ENCODE measurements at regions not wholly inside any gene's neighbourhood (a gene's known extent, or its start where the extent isn't known, plus 50 kb on each side); places are given as distances from the start of the nearest gene placed in this dataset.

GRCh38 chr2:57965961-57966360, 80.6 kb upstream of the VRK2 start:
- no peak for DNase-seq

GRCh38 chr2:57973621-57974186, 72.9 kb upstream of the VRK2 start:
- no peak for DNase-seq

GRCh38 chr2:57979158-57979557, 67.4 kb upstream of the VRK2 start:
- DNase-seq = no peak

GRCh38 chr2:57981083-57981768, 65.4 kb upstream of the VRK2 start:
- DNase-seq = no peak

- DNase-seq = no peak
These were observed 58.6 kb upstream of the VRK2 start for GRCh38 chr2:57987835-57988573.

GRCh38 chr2:57990118-57990725, 56.4 kb upstream of the VRK2 start:
- no peak for DNase-seq

Measured in right kidney (tissue), 1 donor.